ENCODE measurements at regions not wholly inside any gene's neighbourhood (a gene's known extent, or its start where the extent isn't known, plus 50 kb on each side); places are given as distances from the start of the nearest gene placed in this dataset.

- TF ChIP-seq ZNF281 (CRISPR knock-in tag; IDR thresholded peaks at IDR 0.05) = no peak
- TF ChIP-seq ZNF396 (CRISPR knock-in tag; IDR thresholded peaks at IDR 0.05; ENCODE audit: borderline replicate concordance) = no peak
- TF ChIP-seq TEAD4 (CRISPR knock-in tag; IDR thresholded peaks at IDR 0.05) = no peak
- TF ChIP-seq ATF2 (CRISPR knock-in tag; IDR thresholded peaks at IDR 0.05; ENCODE audit: borderline replicate concordance, low read depth) = no peak
- no peak for TF ChIP-seq ERG (CRISPR knock-in tag; IDR thresholded peaks at IDR 0.05)
Measured at GRCh38 chr2:204437815-204438756, 107.2 kb upstream of the PARD3B start (continued).

GRCh38 chr2:204441316-204441715 lies 104.0 kb upstream of the PARD3B start:
- DNase-seq (ENCODE audit: low spot score) = no peak
- no peak for TF ChIP-seq TEAD4 (CRISPR knock-in tag; IDR thresholded peaks at IDR 0.05)
- no peak for TF ChIP-seq ATF1 (CRISPR knock-in tag; IDR thresholded peaks at IDR 0.05)
- no peak for TF ChIP-seq ZNF263 (CRISPR knock-in tag; IDR thresholded peaks at IDR 0.05; ENCODE audit: low read depth)
- no peak for TF ChIP-seq CREM (CRISPR knock-in tag; IDR thresholded peaks at IDR 0.05)
- no peak for TF ChIP-seq SOX15 (CRISPR knock-in tag; IDR thresholded peaks at IDR 0.05)
- TF ChIP-seq SMAD4 (CRISPR knock-in tag; IDR thresholded peaks at IDR 0.05) = no peak
- TF ChIP-seq ARID4B (CRISPR knock-in tag; IDR thresholded peaks at IDR 0.05; ENCODE audit: borderline replicate concordance) = no peak
- TF ChIP-seq MXD4 (CRISPR knock-in tag; IDR thresholded peaks at IDR 0.05; ENCODE audit: borderline replicate concordance) = no peak
- TF ChIP-seq TCF7 (CRISPR knock-in tag; IDR thresholded peaks at IDR 0.05; ENCODE audit: low read depth) = no peak
- TF ChIP-seq ELF4 (CRISPR knock-in tag; IDR thresholded peaks at IDR 0.05; ENCODE audit: low read depth) = no peak
- no peak for TF ChIP-seq ZSCAN18 (CRISPR knock-in tag; IDR thresholded peaks at IDR 0.05)
- no peak for TF ChIP-seq IRF2 (CRISPR knock-in tag; IDR thresholded peaks at IDR 0.05; ENCODE audit: borderline replicate concordance, low read depth)
- TF ChIP-seq RELA (CRISPR knock-in tag; IDR thresholded peaks at IDR 0.05; ENCODE audit: borderline replicate concordance) = no peak
- no peak for TF ChIP-seq NR2C2 (CRISPR knock-in tag; IDR thresholded peaks at IDR 0.05)
- TF ChIP-seq JUN (CRISPR knock-in tag; IDR thresholded peaks at IDR 0.05) = no peak
- no peak for TF ChIP-seq ZMAT4 (CRISPR knock-in tag; IDR thresholded peaks at IDR 0.05)
- no peak for TF ChIP-seq ZNF416 (CRISPR knock-in tag; IDR thresholded peaks at IDR 0.05)
- TF ChIP-seq ATF2 (CRISPR knock-in tag; IDR thresholded peaks at IDR 0.05; ENCODE audit: borderline replicate concordance, low read depth) = no peak
- Mint-ChIP-seq H3K27me3 (ENCODE audit: low read depth) (no peaks in the 10 kb centered on the region), H3K27ac (no peak overlapping the region), H3K4me1 (peaks cover 9% of the 10 kb centered on the region), H3K9me3 (peaks cover 35% of the 10 kb centered on the region), H3K36me3 (peaks cover 8% of the 10 kb centered on the region), H3K4me3 (no peak overlapping the region)
- POLR2A ChIA-PET = no interaction called here
- no peak for ATAC-seq
- CTCF ChIA-PET = no interaction called here
